Caco-2 (cell line): ENCODE measurements at regions not wholly inside any gene's neighbourhood (a gene's known extent, or its start where the extent isn't known, plus 50 kb on each side); places are given as distances from the start of the nearest gene placed in this dataset.

Source experiments
- BruUV-seq: library from RNA; stranded (reverse); fragments of 400-500 nt; replicated peaks from 2 replicates; lab custom pipeline; 2021; lab: Mats Ljungman, UMichigan
- CTCF ChIA-PET: fragments of 300-600 bp; sonication (Branson Sonifier 250); formaldehyde crosslinking; loops from one replicate; lab custom pipeline; 2022; ENCODE audit warnings: antibody characterized with exemption; lab: Charles Lee
- POLR2A ChIA-PET: fragments of 300-600 bp; sonication (Branson Sonifier 250); formaldehyde crosslinking; loops from one replicate; lab custom pipeline; 2022; ENCODE audit warnings: antibody characterized with exemption; lab: Charles Lee
- DNase-seq, 2 experiments: peaks; one replicate each; pipeline versions ENCODE4 v3.0.0 to v3.0.0-alpha.2; 2020 to 2022
- H3K27me3 ChIP-seq: replicated peaks from 2 replicates; pipeline ENCODE4 v1.6.0; 2011; ENCODE audit warnings: low read length; ENCODE audit not compliant: control insufficient read depth, insufficient read depth
- H3K36me3 ChIP-seq: 2 replicates; pipeline ENCODE4 v1.5.1; 2011; ENCODE audit warnings: low read length; ENCODE audit not compliant: control insufficient read depth, insufficient read depth
- H3K4me1 ChIP-seq: fragments of 250-450 bp; sonication (Bioruptor Pico); 2 replicates; pipeline ENCODE4 v1.5.1; 2020; ENCODE audit warnings: mild to moderate bottlenecking
- H3K4me3 ChIP-seq: 2 replicates; pipeline ENCODE4 v1.5.1; 2011; ENCODE audit warnings: low read depth, mild to moderate bottlenecking, control low read depth, low read length
- H3K9me3 ChIP-seq: fragments of 250-450 bp; sonication (Bioruptor Pico); 2 replicates; pipeline ENCODE4 v1.5.1; 2020; ENCODE audit warnings: mild to moderate bottlenecking, moderate library complexity
- H3K27ac Mint-ChIP-seq: one replicate; pipeline ENCODE4 v1.8.0; 2022; ENCODE audit warnings: mixed read lengths; ENCODE audit not compliant: unreplicated experiment
- H3K27me3 Mint-ChIP-seq: one replicate; pipeline ENCODE4 v1.8.0; 2022; ENCODE audit warnings: mixed read lengths; ENCODE audit not compliant: insufficient read depth, unreplicated experiment
- H3K36me3 Mint-ChIP-seq: one replicate; pipeline ENCODE4 v1.8.0; 2022; ENCODE audit warnings: mild to moderate bottlenecking, mixed read lengths; ENCODE audit not compliant: insufficient read depth, unreplicated experiment
- H3K4me1 Mint-ChIP-seq: one replicate; pipeline ENCODE4 v1.8.0; 2022; ENCODE audit warnings: low read depth, mixed read lengths; ENCODE audit not compliant: unreplicated experiment
- H3K4me3 Mint-ChIP-seq: one replicate; pipeline ENCODE4 v1.8.0; 2022; ENCODE audit warnings: mild to moderate bottlenecking, moderate library complexity, mixed read lengths; ENCODE audit not compliant: unreplicated experiment
- H3K9me3 Mint-ChIP-seq: one replicate; pipeline ENCODE4 v1.8.0; 2022; ENCODE audit warnings: mixed read lengths; ENCODE audit not compliant: unreplicated experiment
- CTCF ChIP-seq, 2 experiments: fragments of 200-600 bp in 1 of 2; IDR thresholded peaks; 1 replicate in 1 of 2; 2 replicates in 1 of 2; pipeline versions ENCODE4 v1.5.1 to v1.8.0; 2011 to 2022; ENCODE audit warnings: antibody characterized with exemption in 1 of 2, control low read depth in 1 of 2, inconsistent platforms in 1 of 2, low read depth in 1 of 2, low read length in 1 of 2, mild to moderate bottlenecking in 1 of 2, moderate library complexity in 1 of 2; ENCODE audit not compliant: insufficient read depth in 1 of 2, severe bottlenecking in 1 of 2, unreplicated experiment in 1 of 2
- intact Hi-C: fragments of 100-400 bp; cut with micrococcal nuclease; formaldehyde crosslinking; loops from one replicate; pipeline ENCODE4 v1.10.0; 2022; ENCODE audit not compliant: unreplicated experiment

GRCh38 chr1:116842654-116843053 lies 67.1 kb upstream of the PTGFRN start:
- Histone ChIP-seq H3K4me3 (no peak overlapping the region), H3K36me3 (no peaks in the 10 kb centered on the region), H3K9me3 (no peaks in the 10 kb centered on the region), H3K4me1 (no peaks in the 10 kb centered on the region), H3K27me3 (no peaks in the 10 kb centered on the region)
- POLR2A ChIA-PET, result interaction anchor here (0.5 kb wide), 1 partner anchor 217 kb away, joined by 3 read pairs; the partner anchor contains the start of gene TTF2
- H3K27me3 Mint-ChIP-seq, result no peaks in the 10 kb centered on the region
- H3K27ac Mint-ChIP-seq, result no peak overlapping the region
- TF ChIP-seq CTCF (IDR thresholded peaks at IDR 0.05; ENCODE audit: insufficient read depth in 1 of 2, low read depth in 1 of 2, low read length in 1 of 2, severe bottlenecking in 1 of 2, unreplicated experiment in 1 of 2), result peak in 1 of 2 experiments; percentile 13
- H3K4me3 Mint-ChIP-seq, result no peak overlapping the region
- intact Hi-C loops, result loop anchor here (5.0 kb wide), 1 partner anchor 80 kb away; no protein-coding TSS in a partner anchor
- no peaks in the 10 kb centered on the region for H3K36me3 Mint-ChIP-seq
- CTCF ChIA-PET, result interaction anchor here (0.6 to 1.1 kb wide), 3 partner anchors 11 to 77 kb away, joined by 3 to 5 read pairs (median 3); no protein-coding TSS in a partner anchor
- no TSS peak for BruUV-seq
- peak in 1 of 2 experiments; percentile 13 for DNase-seq
- no peaks in the 10 kb centered on the region for H3K9me3 Mint-ChIP-seq
- H3K4me1 Mint-ChIP-seq, result no peaks in the 10 kb centered on the region

GRCh38 chr1:116844775-116845174 lies 64.9 kb upstream of the PTGFRN start:
- H3K4me3 ChIP-seq, result no peak overlapping the region
- no peak overlapping the region for H3K4me3 Mint-ChIP-seq
- intact Hi-C loops, result loop anchor here (5.0 kb wide), 1 partner anchor 78 kb away; no protein-coding TSS in a partner anchor
- no peaks in the 10 kb centered on the region for H3K36me3 ChIP-seq
- no peaks in the 10 kb centered on the region for H3K9me3 Mint-ChIP-seq
- POLR2A ChIA-PET, result no interaction called here
- H3K4me1 Mint-ChIP-seq, result peaks cover 6% of the 10 kb centered on the region
- no peak for TF ChIP-seq CTCF (IDR thresholded peaks at IDR 0.05; ENCODE audit: insufficient read depth in 1 of 2, low read depth in 1 of 2, low read length in 1 of 2, severe bottlenecking in 1 of 2, unreplicated experiment in 1 of 2)
- no peaks in the 10 kb centered on the region for H3K36me3 Mint-ChIP-seq
- no peaks in the 10 kb centered on the region; the same call in 1 of the 2 replicates for H3K4me1 ChIP-seq
- CTCF ChIA-PET, result no interaction called here
- no peak for DNase-seq
- no TSS peak for BruUV-seq
- no peaks in the 10 kb centered on the region for H3K27me3 Mint-ChIP-seq
- H3K27me3 ChIP-seq, result no peaks in the 10 kb centered on the region
- H3K9me3 ChIP-seq, result no peaks in the 10 kb centered on the region
- H3K27ac Mint-ChIP-seq, result no peak overlapping the region

GRCh38 chr1:116847190-116847589 lies 62.5 kb upstream of the PTGFRN start:
- Mint-ChIP-seq H3K4me3 (no peak overlapping the region), H3K27ac (no peak overlapping the region), H3K9me3 (no peaks in the 10 kb centered on the region), H3K36me3 (no peaks in the 10 kb centered on the region), H3K27me3 (no peaks in the 10 kb centered on the region), H3K4me1 (peaks cover 6% of the 10 kb centered on the region)
- Histone ChIP-seq H3K27me3 (no peaks in the 10 kb centered on the region), H3K4me3 (no peak overlapping the region), H3K9me3 (no peaks in the 10 kb centered on the region), H3K4me1 (no peaks in the 10 kb centered on the region; the same call in none of the 2 replicates), H3K36me3 (no peaks in the 10 kb centered on the region)
- DNase-seq, result no peak
- CTCF ChIA-PET, result no interaction called here
- intact Hi-C loops, result no loop called here
- TF ChIP-seq CTCF (IDR thresholded peaks at IDR 0.05; ENCODE audit: insufficient read depth in 1 of 2, low read depth in 1 of 2, low read length in 1 of 2, severe bottlenecking in 1 of 2, unreplicated experiment in 1 of 2), result no peak
- POLR2A ChIA-PET, result no interaction called here
- BruUV-seq, result no TSS peak
